ENCODE measurements at regions not wholly inside any gene's neighbourhood (a gene's known extent, or its start where the extent isn't known, plus 50 kb on each side); places are given as distances from the start of the nearest gene placed in this dataset.

DNA sequence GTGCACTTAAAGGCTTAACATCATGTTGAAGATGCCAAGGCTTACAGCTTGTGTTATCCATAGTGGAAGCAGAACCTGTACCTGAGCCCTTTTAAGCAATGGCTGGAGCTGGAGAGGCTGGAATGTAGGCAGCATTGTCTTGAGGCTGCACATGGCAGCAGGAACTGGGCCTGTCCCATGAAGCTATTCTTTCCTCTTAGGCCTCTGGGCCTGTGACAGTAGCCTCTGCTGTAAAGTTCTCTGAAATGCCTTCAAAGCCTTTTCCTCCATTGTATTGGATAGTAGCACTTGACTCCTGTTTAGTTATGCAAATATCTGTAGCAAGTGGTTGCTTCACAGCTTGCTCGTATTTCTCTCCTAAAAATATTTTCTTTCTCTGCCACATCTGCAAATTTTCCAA is 127.4 kb upstream of the ANO5 start:
- TF ChIP-seq, protein P1, sequence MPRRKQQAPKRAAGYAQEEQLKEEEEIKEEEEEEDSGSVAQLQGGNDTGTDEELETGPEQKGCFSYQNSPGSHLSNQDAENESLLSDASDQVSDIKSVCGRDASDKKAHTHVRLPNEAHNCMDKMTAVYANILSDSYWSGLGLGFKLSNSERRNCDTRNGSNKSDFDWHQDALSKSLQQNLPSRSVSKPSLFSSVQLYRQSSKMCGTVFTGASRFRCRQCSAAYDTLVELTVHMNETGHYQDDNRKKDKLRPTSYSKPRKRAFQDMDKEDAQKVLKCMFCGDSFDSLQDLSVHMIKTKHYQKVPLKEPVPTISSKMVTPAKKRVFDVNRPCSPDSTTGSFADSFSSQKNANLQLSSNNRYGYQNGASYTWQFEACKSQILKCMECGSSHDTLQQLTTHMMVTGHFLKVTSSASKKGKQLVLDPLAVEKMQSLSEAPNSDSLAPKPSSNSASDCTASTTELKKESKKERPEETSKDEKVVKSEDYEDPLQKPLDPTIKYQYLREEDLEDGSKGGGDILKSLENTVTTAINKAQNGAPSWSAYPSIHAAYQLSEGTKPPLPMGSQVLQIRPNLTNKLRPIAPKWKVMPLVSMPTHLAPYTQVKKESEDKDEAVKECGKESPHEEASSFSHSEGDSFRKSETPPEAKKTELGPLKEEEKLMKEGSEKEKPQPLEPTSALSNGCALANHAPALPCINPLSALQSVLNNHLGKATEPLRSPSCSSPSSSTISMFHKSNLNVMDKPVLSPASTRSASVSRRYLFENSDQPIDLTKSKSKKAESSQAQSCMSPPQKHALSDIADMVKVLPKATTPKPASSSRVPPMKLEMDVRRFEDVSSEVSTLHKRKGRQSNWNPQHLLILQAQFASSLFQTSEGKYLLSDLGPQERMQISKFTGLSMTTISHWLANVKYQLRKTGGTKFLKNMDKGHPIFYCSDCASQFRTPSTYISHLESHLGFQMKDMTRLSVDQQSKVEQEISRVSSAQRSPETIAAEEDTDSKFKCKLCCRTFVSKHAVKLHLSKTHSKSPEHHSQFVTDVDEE (CRISPR knock-in tag; IDR thresholded peaks at IDR 0.05): no peak
- TF ChIP-seq ZNF8 (CRISPR knock-in tag; IDR thresholded peaks at IDR 0.05): no peak
- no peak for TF ChIP-seq TOX (CRISPR knock-in tag; IDR thresholded peaks at IDR 0.05; ENCODE audit: borderline replicate concordance)
- TF ChIP-seq ESRRG (CRISPR knock-in tag; IDR thresholded peaks at IDR 0.05): no peak
- TF ChIP-seq ARNTL (CRISPR knock-in tag; IDR thresholded peaks at IDR 0.05; ENCODE audit: borderline replicate concordance, low read depth): no peak
- TF ChIP-seq, protein P2, sequence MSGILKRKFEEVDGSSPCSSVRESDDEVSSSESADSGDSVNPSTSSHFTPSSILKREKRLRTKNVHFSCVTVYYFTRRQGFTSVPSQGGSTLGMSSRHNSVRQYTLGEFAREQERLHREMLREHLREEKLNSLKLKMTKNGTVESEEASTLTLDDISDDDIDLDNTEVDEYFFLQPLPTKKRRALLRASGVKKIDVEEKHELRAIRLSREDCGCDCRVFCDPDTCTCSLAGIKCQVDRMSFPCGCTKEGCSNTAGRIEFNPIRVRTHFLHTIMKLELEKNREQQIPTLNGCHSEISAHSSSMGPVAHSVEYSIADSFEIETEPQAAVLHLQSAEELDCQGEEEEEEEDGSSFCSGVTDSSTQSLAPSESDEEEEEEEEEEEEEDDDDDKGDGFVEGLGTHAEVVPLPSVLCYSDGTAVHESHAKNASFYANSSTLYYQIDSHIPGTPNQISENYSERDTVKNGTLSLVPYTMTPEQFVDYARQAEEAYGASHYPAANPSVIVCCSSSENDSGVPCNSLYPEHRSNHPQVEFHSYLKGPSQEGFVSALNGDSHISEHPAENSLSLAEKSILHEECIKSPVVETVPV (CRISPR knock-in tag; IDR thresholded peaks at IDR 0.05): no peak
- no peak for TF ChIP-seq RARB (CRISPR knock-in tag; IDR thresholded peaks at IDR 0.05)
- no peak for TF ChIP-seq GLIS3 (CRISPR knock-in tag; IDR thresholded peaks at IDR 0.05)
- TF ChIP-seq, protein P3, sequence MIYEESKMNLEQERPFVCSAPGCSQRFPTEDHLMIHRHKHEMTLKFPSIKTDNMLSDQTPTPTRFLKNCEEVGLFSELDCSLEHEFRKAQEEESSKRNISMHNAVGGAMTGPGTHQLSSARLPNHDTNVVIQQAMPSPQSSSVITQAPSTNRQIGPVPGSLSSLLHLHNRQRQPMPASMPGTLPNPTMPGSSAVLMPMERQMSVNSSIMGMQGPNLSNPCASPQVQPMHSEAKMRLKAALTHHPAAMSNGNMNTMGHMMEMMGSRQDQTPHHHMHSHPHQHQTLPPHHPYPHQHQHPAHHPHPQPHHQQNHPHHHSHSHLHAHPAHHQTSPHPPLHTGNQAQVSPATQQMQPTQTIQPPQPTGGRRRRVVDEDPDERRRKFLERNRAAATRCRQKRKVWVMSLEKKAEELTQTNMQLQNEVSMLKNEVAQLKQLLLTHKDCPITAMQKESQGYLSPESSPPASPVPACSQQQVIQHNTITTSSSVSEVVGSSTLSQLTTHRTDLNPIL (CRISPR knock-in tag; IDR thresholded peaks at IDR 0.05; ENCODE audit: low read depth): no peak
- TF ChIP-seq ZFP30 (CRISPR knock-in tag; IDR thresholded peaks at IDR 0.05): no peak
- no peak for TF ChIP-seq ZC3H10 (CRISPR knock-in tag; IDR thresholded peaks at IDR 0.05)
- TF ChIP-seq, protein P4, sequence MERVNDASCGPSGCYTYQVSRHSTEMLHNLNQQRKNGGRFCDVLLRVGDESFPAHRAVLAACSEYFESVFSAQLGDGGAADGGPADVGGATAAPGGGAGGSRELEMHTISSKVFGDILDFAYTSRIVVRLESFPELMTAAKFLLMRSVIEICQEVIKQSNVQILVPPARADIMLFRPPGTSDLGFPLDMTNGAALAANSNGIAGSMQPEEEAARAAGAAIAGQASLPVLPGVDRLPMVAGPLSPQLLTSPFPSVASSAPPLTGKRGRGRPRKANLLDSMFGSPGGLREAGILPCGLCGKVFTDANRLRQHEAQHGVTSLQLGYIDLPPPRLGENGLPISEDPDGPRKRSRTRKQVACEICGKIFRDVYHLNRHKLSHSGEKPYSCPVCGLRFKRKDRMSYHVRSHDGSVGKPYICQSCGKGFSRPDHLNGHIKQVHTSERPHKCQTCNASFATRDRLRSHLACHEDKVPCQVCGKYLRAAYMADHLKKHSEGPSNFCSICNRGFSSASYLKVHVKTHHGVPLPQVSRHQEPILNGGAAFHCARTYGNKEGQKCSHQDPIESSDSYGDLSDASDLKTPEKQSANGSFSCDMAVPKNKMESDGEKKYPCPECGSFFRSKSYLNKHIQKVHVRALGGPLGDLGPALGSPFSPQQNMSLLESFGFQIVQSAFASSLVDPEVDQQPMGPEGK (CRISPR knock-in tag; IDR thresholded peaks at IDR 0.05; ENCODE audit: borderline replicate concordance): no peak
- no peak for TF ChIP-seq BACH2 (CRISPR knock-in tag; IDR thresholded peaks at IDR 0.05; ENCODE audit: borderline replicate concordance)
- TF ChIP-seq ZFP3 (CRISPR knock-in tag; IDR thresholded peaks at IDR 0.05): no peak
